ENCODE measurements at regions not wholly inside any gene's neighbourhood (a gene's known extent, or its start where the extent isn't known, plus 50 kb on each side); places are given as distances from the start of the nearest gene placed in this dataset.

DNA sequence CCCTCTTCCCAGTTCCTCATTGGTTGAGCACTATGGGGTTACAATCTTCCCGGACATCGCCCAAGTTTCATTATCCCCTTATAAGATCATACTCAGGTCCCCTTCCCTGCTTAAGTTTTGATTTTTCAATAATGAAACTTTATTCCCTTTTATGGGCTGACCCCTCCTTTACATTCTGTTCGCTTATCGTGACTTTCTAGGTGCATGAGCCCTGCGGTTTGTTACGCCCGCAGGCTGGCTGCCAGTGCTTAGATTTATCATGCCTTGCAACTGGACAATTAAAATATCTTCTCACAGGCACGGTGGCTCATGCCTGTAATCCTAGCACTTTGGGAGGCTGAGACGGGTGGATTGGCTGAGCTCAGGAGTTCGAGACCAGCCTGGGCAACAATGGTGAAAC is 127.9 kb upstream of the FER start:
- TF ChIP-seq, protein P1, sequence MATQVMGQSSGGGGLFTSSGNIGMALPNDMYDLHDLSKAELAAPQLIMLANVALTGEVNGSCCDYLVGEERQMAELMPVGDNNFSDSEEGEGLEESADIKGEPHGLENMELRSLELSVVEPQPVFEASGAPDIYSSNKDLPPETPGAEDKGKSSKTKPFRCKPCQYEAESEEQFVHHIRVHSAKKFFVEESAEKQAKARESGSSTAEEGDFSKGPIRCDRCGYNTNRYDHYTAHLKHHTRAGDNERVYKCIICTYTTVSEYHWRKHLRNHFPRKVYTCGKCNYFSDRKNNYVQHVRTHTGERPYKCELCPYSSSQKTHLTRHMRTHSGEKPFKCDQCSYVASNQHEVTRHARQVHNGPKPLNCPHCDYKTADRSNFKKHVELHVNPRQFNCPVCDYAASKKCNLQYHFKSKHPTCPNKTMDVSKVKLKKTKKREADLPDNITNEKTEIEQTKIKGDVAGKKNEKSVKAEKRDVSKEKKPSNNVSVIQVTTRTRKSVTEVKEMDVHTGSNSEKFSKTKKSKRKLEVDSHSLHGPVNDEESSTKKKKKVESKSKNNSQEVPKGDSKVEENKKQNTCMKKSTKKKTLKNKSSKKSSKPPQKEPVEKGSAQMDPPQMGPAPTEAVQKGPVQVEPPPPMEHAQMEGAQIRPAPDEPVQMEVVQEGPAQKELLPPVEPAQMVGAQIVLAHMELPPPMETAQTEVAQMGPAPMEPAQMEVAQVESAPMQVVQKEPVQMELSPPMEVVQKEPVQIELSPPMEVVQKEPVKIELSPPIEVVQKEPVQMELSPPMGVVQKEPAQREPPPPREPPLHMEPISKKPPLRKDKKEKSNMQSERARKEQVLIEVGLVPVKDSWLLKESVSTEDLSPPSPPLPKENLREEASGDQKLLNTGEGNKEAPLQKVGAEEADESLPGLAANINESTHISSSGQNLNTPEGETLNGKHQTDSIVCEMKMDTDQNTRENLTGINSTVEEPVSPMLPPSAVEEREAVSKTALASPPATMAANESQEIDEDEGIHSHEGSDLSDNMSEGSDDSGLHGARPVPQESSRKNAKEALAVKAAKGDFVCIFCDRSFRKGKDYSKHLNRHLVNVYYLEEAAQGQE (IDR thresholded peaks at IDR 0.05; ENCODE audit: insufficient replicate concordance, low read depth), result no peak
- TF ChIP-seq POLR2AphosphoS5 (IDR thresholded peaks at IDR 0.05; ENCODE audit: low read depth) (no peak), GABPA (IDR thresholded peaks at IDR 0.05; ENCODE audit: low read depth) (no peak), SPI1 (IDR thresholded peaks at IDR 0.05; ENCODE audit: borderline replicate concordance, low read depth) (no peak)
- TF ChIP-seq, protein P2, sequence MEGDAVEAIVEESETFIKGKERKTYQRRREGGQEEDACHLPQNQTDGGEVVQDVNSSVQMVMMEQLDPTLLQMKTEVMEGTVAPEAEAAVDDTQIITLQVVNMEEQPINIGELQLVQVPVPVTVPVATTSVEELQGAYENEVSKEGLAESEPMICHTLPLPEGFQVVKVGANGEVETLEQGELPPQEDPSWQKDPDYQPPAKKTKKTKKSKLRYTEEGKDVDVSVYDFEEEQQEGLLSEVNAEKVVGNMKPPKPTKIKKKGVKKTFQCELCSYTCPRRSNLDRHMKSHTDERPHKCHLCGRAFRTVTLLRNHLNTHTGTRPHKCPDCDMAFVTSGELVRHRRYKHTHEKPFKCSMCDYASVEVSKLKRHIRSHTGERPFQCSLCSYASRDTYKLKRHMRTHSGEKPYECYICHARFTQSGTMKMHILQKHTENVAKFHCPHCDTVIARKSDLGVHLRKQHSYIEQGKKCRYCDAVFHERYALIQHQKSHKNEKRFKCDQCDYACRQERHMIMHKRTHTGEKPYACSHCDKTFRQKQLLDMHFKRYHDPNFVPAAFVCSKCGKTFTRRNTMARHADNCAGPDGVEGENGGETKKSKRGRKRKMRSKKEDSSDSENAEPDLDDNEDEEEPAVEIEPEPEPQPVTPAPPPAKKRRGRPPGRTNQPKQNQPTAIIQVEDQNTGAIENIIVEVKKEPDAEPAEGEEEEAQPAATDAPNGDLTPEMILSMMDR (IDR thresholded peaks at IDR 0.05; ENCODE audit: insufficient read depth, low read length), result no peak
- no peak for DNase-seq (ENCODE audit: low read depth in 1 of 2, low spot score in 1 of 2)
- Histone ChIP-seq H3K4me3 (replicated peaks; ENCODE audit: insufficient read depth, low read length) (no peak overlapping the region), H3K27ac (replicated peaks) (no peak overlapping the region), H3K27me3 (ENCODE audit: insufficient read depth, poor library complexity, severe bottlenecking) (no peaks in the 10 kb centered on the region)

DNA sequence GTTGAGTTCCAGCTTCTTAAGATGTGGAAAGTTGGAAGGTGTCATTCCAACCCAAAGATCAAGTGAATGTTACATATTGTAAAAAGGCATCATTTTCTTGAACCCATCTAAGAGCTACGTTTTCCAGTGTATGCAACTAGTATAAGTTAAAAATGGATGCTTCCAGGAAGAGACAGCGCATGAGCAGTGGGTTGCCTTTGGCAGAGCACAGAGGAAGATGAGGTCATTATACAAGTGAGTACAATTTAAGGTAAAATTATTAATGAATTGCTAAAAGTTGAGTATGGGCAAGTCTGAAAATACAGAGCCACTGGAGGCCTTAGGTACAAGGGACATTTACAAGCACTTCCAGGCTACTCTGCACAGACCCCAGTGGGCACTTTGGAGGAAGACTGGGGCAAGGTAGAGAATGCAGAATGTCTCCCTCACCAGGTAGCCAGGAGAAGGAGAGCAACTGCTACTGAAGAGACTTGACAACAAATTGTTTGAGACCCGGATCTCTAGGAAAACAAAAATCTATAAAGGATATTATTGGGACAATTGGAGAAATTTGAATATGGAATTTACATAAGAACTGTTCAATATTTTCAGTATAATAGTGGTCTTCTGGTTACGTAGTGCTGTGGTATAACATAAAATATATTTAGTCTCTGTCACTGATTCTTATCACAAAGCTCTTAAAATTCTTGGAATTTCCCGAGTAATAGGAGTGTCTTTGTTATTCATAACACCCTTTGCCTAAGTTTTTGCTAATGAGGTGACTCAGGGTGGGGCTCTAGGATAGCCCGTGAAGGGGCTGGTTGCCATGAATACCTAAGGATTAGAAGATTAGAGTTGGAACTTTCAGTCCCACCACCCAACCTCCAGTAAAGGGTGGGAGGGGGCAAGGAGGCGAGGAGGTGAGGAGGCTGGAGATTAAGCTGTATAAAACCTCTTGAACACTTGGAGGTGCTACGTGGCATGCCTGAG is 129.9 kb upstream of the FER start:
- H3K4me3 ChIP-seq (replicated peaks; ENCODE audit: insufficient read depth, low read length), result no peak overlapping the region
- no peak for TF ChIP-seq SPI1 (IDR thresholded peaks at IDR 0.05; ENCODE audit: borderline replicate concordance, low read depth)
- TF ChIP-seq GABPA (IDR thresholded peaks at IDR 0.05; ENCODE audit: low read depth), result no peak
- TF ChIP-seq, protein P2 (IDR thresholded peaks at IDR 0.05; ENCODE audit: insufficient read depth, low read length), result no peak
- no peak for TF ChIP-seq POLR2AphosphoS5 (IDR thresholded peaks at IDR 0.05; ENCODE audit: low read depth)
- TF ChIP-seq, protein P1 (IDR thresholded peaks at IDR 0.05; ENCODE audit: insufficient replicate concordance, low read depth), result no peak
- DNase-seq (ENCODE audit: low read depth in 1 of 2, low spot score in 1 of 2), result no peak
- H3K27ac ChIP-seq (replicated peaks), result no peak overlapping the region
- no peaks in the 10 kb centered on the region for H3K27me3 ChIP-seq (ENCODE audit: insufficient read depth, poor library complexity, severe bottlenecking)

DNA sequence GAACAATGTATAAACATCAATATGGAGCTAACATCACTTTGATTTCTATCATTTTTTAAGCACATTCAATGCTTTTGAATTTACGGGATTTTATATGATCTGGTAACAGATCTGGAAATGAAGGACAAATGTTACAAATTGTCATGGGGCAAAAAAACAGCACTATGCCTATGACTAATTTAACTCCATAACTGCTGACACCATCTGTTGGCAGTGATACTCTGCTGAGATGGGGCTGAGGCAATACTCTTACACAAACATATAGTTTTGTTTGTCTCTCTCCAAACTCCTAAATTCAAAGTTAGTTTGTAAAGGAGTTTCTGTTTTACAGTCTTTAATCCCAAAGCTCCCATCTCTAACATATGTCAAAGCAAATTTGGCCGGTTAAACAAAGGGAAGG is 132.5 kb upstream of the FER start:
- H3K27ac ChIP-seq (replicated peaks), result no peak overlapping the region
- H3K27me3 ChIP-seq (ENCODE audit: insufficient read depth, poor library complexity, severe bottlenecking), result no peaks in the 10 kb centered on the region
- TF ChIP-seq SPI1 (IDR thresholded peaks at IDR 0.05; ENCODE audit: borderline replicate concordance, low read depth) (no peak), GABPA (IDR thresholded peaks at IDR 0.05; ENCODE audit: low read depth) (no peak), POLR2AphosphoS5 (IDR thresholded peaks at IDR 0.05; ENCODE audit: low read depth) (no peak)
- TF ChIP-seq, protein P1 (IDR thresholded peaks at IDR 0.05; ENCODE audit: insufficient replicate concordance, low read depth), result no peak
- TF ChIP-seq, protein P2 (IDR thresholded peaks at IDR 0.05; ENCODE audit: insufficient read depth, low read length), result no peak
- no peak for DNase-seq (ENCODE audit: low read depth in 1 of 2, low spot score in 1 of 2)
- H3K4me3 ChIP-seq (replicated peaks; ENCODE audit: insufficient read depth, low read length), result no peak overlapping the region

Data from HL-60 (cell line).